COLO829 (cell line): ENCODE measurements at regions not wholly inside any gene's neighbourhood (a gene's known extent, or its start where the extent isn't known, plus 50 kb on each side); places are given as distances from the start of the nearest gene placed in this dataset.

Experiments
- DNase-seq: peaks from one replicate; pipeline ENCODE4 v3.0.0; 2012; ENCODE audit warnings: low spot score

GRCh38 chr16:86406056-86406455 is 104.3 kb upstream of the FOXF1 start:
- DNase-seq: no peak

GRCh38 chr16:86408685-86409084 is 101.6 kb upstream of the FOXF1 start:
- no peak for DNase-seq

GRCh38 chr16:86410081-86410480 is 100.2 kb upstream of the FOXF1 start:
- DNase-seq: no peak

GRCh38 chr16:86410529-86410928 is 99.8 kb upstream of the FOXF1 start:
- DNase-seq: no peak

- DNase-seq: no peak
Observed at GRCh38 chr16:86411897-86412296, 98.4 kb upstream of the FOXF1 start.

GRCh38 chr16:86414991-86415740 is 95.2 kb upstream of the FOXF1 start:
- DNase-seq: no peak

GRCh38 chr16:86418981-86419380 is 91.3 kb upstream of the FOXF1 start:
- no peak for DNase-seq

GRCh38 chr16:86419518-86419917 is 90.8 kb upstream of the FOXF1 start:
- no peak for DNase-seq

- no peak for DNase-seq
Observed at GRCh38 chr16:86421995-86422394, 88.3 kb upstream of the FOXF1 start.

GRCh38 chr16:86424398-86424797 is 85.9 kb upstream of the FOXF1 start:
- no peak for DNase-seq

- DNase-seq: no peak
Observed at GRCh38 chr16:86424985-86425384, 85.3 kb upstream of the FOXF1 start.

- DNase-seq: no peak
Observed at GRCh38 chr16:86426063-86426642, 84.2 kb upstream of the FOXF1 start.

- DNase-seq: no peak
Observed at GRCh38 chr16:86427433-86427851, 82.9 kb upstream of the FOXF1 start.

GRCh38 chr16:86428729-86429517 is 81.4 kb upstream of the FOXF1 start:
- DNase-seq: no peak

GRCh38 chr16:86429663-86430062 is 80.7 kb upstream of the FOXF1 start:
- DNase-seq: no peak

- no peak for DNase-seq
Observed at GRCh38 chr16:86430814-86431213, 79.5 kb upstream of the FOXF1 start.

- no peak for DNase-seq
Observed at GRCh38 chr16:86431540-86431939, 78.8 kb upstream of the FOXF1 start.

- no peak for DNase-seq
Observed at GRCh38 chr16:86432048-86432447, 78.3 kb upstream of the FOXF1 start.

GRCh38 chr16:86432691-86433090 is 77.6 kb upstream of the FOXF1 start:
- DNase-seq: no peak

- no peak for DNase-seq
Observed at GRCh38 chr16:86436466-86437185, 73.7 kb upstream of the FOXF1 start.

- no peak for DNase-seq
Observed at GRCh38 chr16:86437348-86437747, 73.0 kb upstream of the FOXF1 start.

GRCh38 chr16:86442703-86443102 is 67.6 kb upstream of the FOXF1 start:
- DNase-seq: no peak
